ENCODE measurements at regions not wholly inside any gene's neighbourhood (a gene's known extent, or its start where the extent isn't known, plus 50 kb on each side); places are given as distances from the start of the nearest gene placed in this dataset.

DNA sequence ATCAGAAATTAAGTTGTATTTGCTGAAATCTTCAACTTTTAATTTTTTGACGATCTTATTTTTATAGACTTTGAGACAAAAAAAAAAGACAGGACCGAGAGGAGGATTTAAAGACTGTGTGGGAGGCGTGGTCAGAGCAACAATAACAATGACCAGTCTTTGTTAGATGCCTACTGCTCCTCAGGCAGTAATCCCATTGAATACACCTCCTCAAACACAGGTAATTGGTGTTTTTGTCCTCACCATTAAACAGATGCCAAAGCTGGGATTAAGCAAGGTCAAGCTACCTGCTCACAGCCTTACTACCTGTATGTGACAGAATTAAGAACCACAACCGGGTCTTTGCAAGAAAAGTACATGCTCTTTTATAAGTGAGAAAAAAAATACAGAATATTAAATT is 233.3 kb upstream of the GRAMD2B start:
- no peak for TF ChIP-seq POLR2A (IDR thresholded peaks at IDR 0.05)
- TF ChIP-seq, protein P1, sequence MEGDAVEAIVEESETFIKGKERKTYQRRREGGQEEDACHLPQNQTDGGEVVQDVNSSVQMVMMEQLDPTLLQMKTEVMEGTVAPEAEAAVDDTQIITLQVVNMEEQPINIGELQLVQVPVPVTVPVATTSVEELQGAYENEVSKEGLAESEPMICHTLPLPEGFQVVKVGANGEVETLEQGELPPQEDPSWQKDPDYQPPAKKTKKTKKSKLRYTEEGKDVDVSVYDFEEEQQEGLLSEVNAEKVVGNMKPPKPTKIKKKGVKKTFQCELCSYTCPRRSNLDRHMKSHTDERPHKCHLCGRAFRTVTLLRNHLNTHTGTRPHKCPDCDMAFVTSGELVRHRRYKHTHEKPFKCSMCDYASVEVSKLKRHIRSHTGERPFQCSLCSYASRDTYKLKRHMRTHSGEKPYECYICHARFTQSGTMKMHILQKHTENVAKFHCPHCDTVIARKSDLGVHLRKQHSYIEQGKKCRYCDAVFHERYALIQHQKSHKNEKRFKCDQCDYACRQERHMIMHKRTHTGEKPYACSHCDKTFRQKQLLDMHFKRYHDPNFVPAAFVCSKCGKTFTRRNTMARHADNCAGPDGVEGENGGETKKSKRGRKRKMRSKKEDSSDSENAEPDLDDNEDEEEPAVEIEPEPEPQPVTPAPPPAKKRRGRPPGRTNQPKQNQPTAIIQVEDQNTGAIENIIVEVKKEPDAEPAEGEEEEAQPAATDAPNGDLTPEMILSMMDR (IDR thresholded peaks at IDR 0.05 in 4 of 5, conservative IDR thresholded peaks at IDR 0.05 in 1 of 5), result no peak

All from gastrocnemius medialis (tissue), 4 donors.